Smooth muscle cell (in vitro differentiated cells): ENCODE measurements at regions not wholly inside any gene's neighbourhood (a gene's known extent, or its start where the extent isn't known, plus 50 kb on each side); places are given as distances from the start of the nearest gene placed in this dataset.
"Not testable (repeated sequence)": the region's sequence is repeated elsewhere in the genome, so short reads cannot be mapped to it uniquely, and the experiment has no call there.

Experiments
- DNase-seq: peaks from one replicate; lab custom pipeline; 2025; ENCODE audit not compliant: unreplicated experiment; lab: John Stamatoyannopoulos, UW
- H2AFZ ChIP-seq: fragments of 200-600 bp; sonication (generic); 2 replicates; pipeline ENCODE4 v1.6.0; 2016; ENCODE audit warnings: antibody characterized with exemption, low read depth, mild to moderate bottlenecking
- H3F3A ChIP-seq: fragments of 200-600 bp; sonication (generic); 2 replicates; pipeline ENCODE4 v1.6.0; 2017; ENCODE audit warnings: antibody characterized with exemption, low read depth
- H3K27ac ChIP-seq: fragments of 200-600 bp; sonication (generic); 2 replicates; pipeline ENCODE4 v1.5.1; 2016; ENCODE audit warnings: low read depth, mild to moderate bottlenecking
- H3K27me3 ChIP-seq: fragments of 200-600 bp; sonication (generic); 2 replicates; pipeline ENCODE4 v1.6.1; 2016; ENCODE audit warnings: low read depth, mild to moderate bottlenecking
- H3K36me3 ChIP-seq: fragments of 200-600 bp; sonication (generic); 2 replicates; pipeline ENCODE4 v1.5.1; 2016; ENCODE audit warnings: low read depth
- H3K4me1 ChIP-seq: fragments of 200-600 bp; sonication (generic); 2 replicates; pipeline ENCODE4 v1.5.1; 2016; ENCODE audit warnings: low read depth
- H3K4me2 ChIP-seq: fragments of 200-600 bp; sonication (generic); 2 replicates; pipeline ENCODE4 v1.6.0; 2016; ENCODE audit warnings: mild to moderate bottlenecking
- H3K4me3 ChIP-seq: fragments of 200-600 bp; sonication (generic); 2 replicates; pipeline ENCODE4 v1.5.1; 2016; ENCODE audit warnings: mild to moderate bottlenecking
- H3K79me2 ChIP-seq: fragments of 200-600 bp; sonication (generic); 2 replicates; pipeline ENCODE4 v1.6.0; 2016; ENCODE audit warnings: low read depth, mild to moderate bottlenecking
- H3K9ac ChIP-seq: fragments of 200-600 bp; sonication (generic); 2 replicates; pipeline ENCODE4 v1.6.0; 2016; ENCODE audit warnings: low read depth
- H3K9me3 ChIP-seq: fragments of 200-600 bp; sonication (generic); replicated peaks from 2 replicates; pipeline ENCODE4 v1.5.1; 2016; ENCODE audit warnings: low read depth
- H4K20me1 ChIP-seq: fragments of 200-600 bp; sonication (generic); 2 replicates; pipeline ENCODE4 v1.6.0; 2016; ENCODE audit warnings: low read depth
- CTCF ChIP-seq: fragments of 200-600 bp; sonication (generic); IDR thresholded peaks from 2 replicates; pipeline ENCODE4 v1.5.1; 2017; ENCODE audit warnings: borderline replicate concordance, mild to moderate bottlenecking, antibody characterized with exemption; ENCODE audit not compliant: insufficient read depth, poor library complexity, severe bottlenecking
- WGBS: methylation state at CpG from one replicate; pipeline ENCODE4 v1.1.7; 2016; ENCODE audit warnings: low lambda C conversion rate; 5-methylcytosine and 5-hydroxymethylcytosine counted together

- Histone ChIP-seq H3K79me2 (no peaks in the 10 kb centered on the region), H3K4me3 (no peak overlapping the region), H3K9me3 (no peaks in the 10 kb centered on the region), H3F3A (no peaks in the 10 kb centered on the region), H3K36me3 (no peaks in the 10 kb centered on the region), H3K27me3 (no peaks in the 10 kb centered on the region), H3K4me2 (no peak overlapping the region), H3K4me1 (no peaks in the 10 kb centered on the region), H4K20me1 (no peaks in the 10 kb centered on the region), H3K27ac (no peak overlapping the region), H2AFZ (no peak overlapping the region), H3K9ac (no peak overlapping the region)
- no peak for DNase-seq
- 89% methylated on average over 1 of the region's 1 CpG for WGBS
- no peak for TF ChIP-seq CTCF
Observed at GRCh38 chr2:133992454-133992853, 261.4 kb upstream of the MGAT5 start.

GRCh38 chr2:133993160-133993559, 260.7 kb upstream of the MGAT5 start:
- no peak overlapping the region for H2AFZ ChIP-seq

GRCh38 chr2:133998726-133999125, 255.1 kb upstream of the MGAT5 start:
- H3K4me1 ChIP-seq, H3K4me2 ChIP-seq, H3K36me3 ChIP-seq, H3K9ac ChIP-seq, DNase-seq, H3K4me3 ChIP-seq, H3F3A ChIP-seq, H4K20me1 ChIP-seq, H3K27ac ChIP-seq, H3K9me3 ChIP-seq, H2AFZ ChIP-seq, H3K79me2 ChIP-seq, H3K27me3 ChIP-seq: not testable (repeated sequence)
- 69% methylated on average over 4 of the region's 4 CpGs for WGBS

More at GRCh38 chr2:133993160-133993559, 260.7 kb upstream of the MGAT5 start:
- DNase-seq, result no peak
- Histone ChIP-seq H3K4me3 (no peak overlapping the region), H3K9ac (no peak overlapping the region), H3K4me2 (no peak overlapping the region), H3K27me3 (no peaks in the 10 kb centered on the region), H3K4me1 (no peaks in the 10 kb centered on the region), H3F3A (no peaks in the 10 kb centered on the region), H3K36me3 (no peaks in the 10 kb centered on the region), H3K9me3 (no peaks in the 10 kb centered on the region), H3K79me2 (no peaks in the 10 kb centered on the region), H3K27ac (no peak overlapping the region), H4K20me1 (no peaks in the 10 kb centered on the region)
- no peak for TF ChIP-seq CTCF
- WGBS, result 43% methylated on average over 3 of the region's 3 CpGs

- H3K9ac ChIP-seq, result no peak overlapping the region
- WGBS, result 78% methylated on average over 1 of the region's 1 CpG
- H3K4me2 ChIP-seq, result no peak overlapping the region
- H4K20me1 ChIP-seq, result no peaks in the 10 kb centered on the region
- no peak for TF ChIP-seq CTCF
- H3F3A ChIP-seq, result no peaks in the 10 kb centered on the region
- H3K4me1 ChIP-seq, result no peaks in the 10 kb centered on the region
- no peak overlapping the region for H3K4me3 ChIP-seq
- H3K79me2 ChIP-seq, result no peaks in the 10 kb centered on the region
- H3K36me3 ChIP-seq, result no peaks in the 10 kb centered on the region
- no peak for DNase-seq
- no peak overlapping the region for H3K27ac ChIP-seq
- H2AFZ ChIP-seq, result no peak overlapping the region
- no peaks in the 10 kb centered on the region for H3K27me3 ChIP-seq
- no peaks in the 10 kb centered on the region for H3K9me3 ChIP-seq
Observed at GRCh38 chr2:134002391-134002790, 251.5 kb upstream of the MGAT5 start.
